GM12891 (cell line): ENCODE measurements at regions not wholly inside any gene's neighbourhood (a gene's known extent, or its start where the extent isn't known, plus 50 kb on each side); places are given as distances from the start of the nearest gene placed in this dataset.
"Not testable (repeated sequence)": the region's sequence is repeated elsewhere in the genome, so short reads cannot be mapped to it uniquely, and the experiment has no call there.

Experiments used
- POLR2A ChIP-seq: IDR thresholded peaks from 2 replicates; pipeline ENCODE4 v1.6.1; 2011; ENCODE audit warnings: low read depth, low read length, control low read depth
- POLR2AphosphoS5 ChIP-seq: IDR thresholded peaks from 2 replicates; pipeline ENCODE4 v1.6.1; 2011; ENCODE audit warnings: low read depth, low read length, control low read depth
- SPI1 ChIP-seq: IDR thresholded peaks from 2 replicates; pipeline ENCODE4 v1.6.1; 2011; ENCODE audit warnings: low read depth, low read length, control low read depth
- TAF1 ChIP-seq: IDR thresholded peaks from 2 replicates; pipeline ENCODE4 v1.6.1; 2011; ENCODE audit warnings: low read depth, low read length, control low read depth

GRCh38 chr4:78664296-78664695 is 111.9 kb upstream of the BMP2K start:
- not testable (repeated sequence) for TF ChIP-seq POLR2A, POLR2AphosphoS5, SPI1, TAF1
